Type B pancreatic cell (in vitro differentiated cells): ENCODE measurements at regions not wholly inside any gene's neighbourhood (a gene's known extent, or its start where the extent isn't known, plus 50 kb on each side); places are given as distances from the start of the nearest gene placed in this dataset.

Experiments
- DNase-seq: peaks from one replicate; pipeline ENCODE4 v3.0.0; 2021; ENCODE audit warnings: mixed read lengths; ENCODE audit not compliant: unreplicated experiment; ENCODE audit errors: extremely low spot score
- H3K27ac Mint-ChIP-seq: 2 replicates; pipeline ENCODE4 v1.8.0; 2021; ENCODE audit warnings: mild to moderate bottlenecking, mixed read lengths
- H3K27me3 Mint-ChIP-seq: 2 replicates; pipeline ENCODE4 v1.8.0; 2021; ENCODE audit warnings: mixed read lengths
- H3K36me3 Mint-ChIP-seq: 2 replicates; pipeline ENCODE4 v1.8.0; 2021; ENCODE audit warnings: mixed read lengths
- H3K4me1 Mint-ChIP-seq: one replicate; pipeline ENCODE4 v1.8.0; 2021; ENCODE audit warnings: mixed read lengths; ENCODE audit not compliant: unreplicated experiment
- H3K4me3 Mint-ChIP-seq: 2 replicates; pipeline ENCODE4 v1.8.0; 2021; ENCODE audit warnings: mild to moderate bottlenecking, mixed read lengths
- H3K9me3 Mint-ChIP-seq: 2 replicates; pipeline ENCODE4 v1.8.0; 2021; ENCODE audit warnings: mixed read lengths
- TF ChIP-seq, protein P1 (sequence below): fragments of 200-600 bp; sonication (generic); conservative IDR thresholded peaks from 2 replicates; pipeline ENCODE4 v1.5.0; 2021; ENCODE audit warnings: antibody characterized with exemption, mild to moderate bottlenecking

DNA sequence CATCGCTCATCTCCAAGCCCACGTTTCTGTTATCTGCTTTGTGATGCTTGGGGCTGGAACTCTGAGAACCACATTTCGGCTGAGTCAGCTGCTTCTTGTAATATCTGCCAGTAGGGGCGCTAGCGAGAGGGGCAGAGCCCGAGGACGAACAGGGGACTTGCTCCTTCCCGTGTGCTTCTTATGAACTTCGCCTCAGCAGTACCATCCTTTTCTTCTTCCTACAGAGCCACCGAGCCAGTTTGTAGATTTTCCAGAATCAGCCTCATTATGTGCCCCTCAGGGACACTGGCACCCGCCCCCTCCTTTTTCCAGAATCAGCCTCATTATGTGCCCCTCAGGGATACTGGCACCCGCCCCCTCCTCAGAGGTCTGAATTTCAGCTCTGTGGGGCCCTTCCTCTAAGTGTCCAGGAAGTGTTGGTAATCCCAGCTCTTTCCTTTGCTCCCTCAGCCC lies 441.7 kb upstream of the RASGEF1B start:
- no peak overlapping the region for H3K27ac Mint-ChIP-seq
- DNase-seq = peak; percentile 72
- no peaks in the 10 kb centered on the region for H3K36me3 Mint-ChIP-seq
- peaks cover 23% of the 10 kb centered on the region for H3K4me1 Mint-ChIP-seq
- TF ChIP-seq, protein P1, sequence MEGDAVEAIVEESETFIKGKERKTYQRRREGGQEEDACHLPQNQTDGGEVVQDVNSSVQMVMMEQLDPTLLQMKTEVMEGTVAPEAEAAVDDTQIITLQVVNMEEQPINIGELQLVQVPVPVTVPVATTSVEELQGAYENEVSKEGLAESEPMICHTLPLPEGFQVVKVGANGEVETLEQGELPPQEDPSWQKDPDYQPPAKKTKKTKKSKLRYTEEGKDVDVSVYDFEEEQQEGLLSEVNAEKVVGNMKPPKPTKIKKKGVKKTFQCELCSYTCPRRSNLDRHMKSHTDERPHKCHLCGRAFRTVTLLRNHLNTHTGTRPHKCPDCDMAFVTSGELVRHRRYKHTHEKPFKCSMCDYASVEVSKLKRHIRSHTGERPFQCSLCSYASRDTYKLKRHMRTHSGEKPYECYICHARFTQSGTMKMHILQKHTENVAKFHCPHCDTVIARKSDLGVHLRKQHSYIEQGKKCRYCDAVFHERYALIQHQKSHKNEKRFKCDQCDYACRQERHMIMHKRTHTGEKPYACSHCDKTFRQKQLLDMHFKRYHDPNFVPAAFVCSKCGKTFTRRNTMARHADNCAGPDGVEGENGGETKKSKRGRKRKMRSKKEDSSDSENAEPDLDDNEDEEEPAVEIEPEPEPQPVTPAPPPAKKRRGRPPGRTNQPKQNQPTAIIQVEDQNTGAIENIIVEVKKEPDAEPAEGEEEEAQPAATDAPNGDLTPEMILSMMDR = peak; percentile 84
- H3K27me3 Mint-ChIP-seq = peaks cover 18% of the 10 kb centered on the region
- H3K4me3 Mint-ChIP-seq = no peak overlapping the region
- H3K9me3 Mint-ChIP-seq = no peaks in the 10 kb centered on the region

- H3K4me1 Mint-ChIP-seq = peaks cover 23% of the 10 kb centered on the region
- H3K9me3 Mint-ChIP-seq = no peaks in the 10 kb centered on the region
- no peak overlapping the region for H3K27ac Mint-ChIP-seq
- no peaks in the 10 kb centered on the region for H3K36me3 Mint-ChIP-seq
- no peak overlapping the region for H3K4me3 Mint-ChIP-seq
- H3K27me3 Mint-ChIP-seq = peaks cover 18% of the 10 kb centered on the region
- TF ChIP-seq, protein P1 = no peak
- DNase-seq = no peak
Observed at GRCh38 chr4:81912376-81913030, 440.8 kb upstream of the RASGEF1B start.

DNA sequence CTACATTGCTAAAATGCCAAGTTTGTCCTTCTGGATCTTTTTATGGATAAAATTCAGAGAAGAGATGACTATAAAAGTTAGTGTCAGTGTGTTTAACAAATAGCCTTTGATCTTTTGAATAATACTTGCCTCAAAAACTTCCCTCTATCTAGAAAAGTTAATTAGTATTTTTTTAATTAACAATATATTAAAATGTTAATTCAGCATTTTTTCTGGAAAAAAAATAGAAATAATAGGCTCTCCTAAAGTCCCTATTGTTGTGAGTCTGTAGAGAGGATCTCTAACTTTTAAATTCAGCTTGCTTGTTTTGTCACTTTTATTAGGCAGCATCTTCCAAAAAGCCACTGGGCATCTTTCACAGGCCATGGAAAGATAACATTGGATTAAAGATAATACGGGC lies 435.2 kb upstream of the RASGEF1B start:
- Mint-ChIP-seq H3K4me3 (no peak overlapping the region), H3K27ac (no peak overlapping the region), H3K27me3 (peaks cover 10% of the 10 kb centered on the region), H3K36me3 (no peaks in the 10 kb centered on the region), H3K9me3 (no peaks in the 10 kb centered on the region), H3K4me1 (peaks cover 6% of the 10 kb centered on the region)
- no peak for DNase-seq
- TF ChIP-seq, protein P1 = no peak

DNA sequence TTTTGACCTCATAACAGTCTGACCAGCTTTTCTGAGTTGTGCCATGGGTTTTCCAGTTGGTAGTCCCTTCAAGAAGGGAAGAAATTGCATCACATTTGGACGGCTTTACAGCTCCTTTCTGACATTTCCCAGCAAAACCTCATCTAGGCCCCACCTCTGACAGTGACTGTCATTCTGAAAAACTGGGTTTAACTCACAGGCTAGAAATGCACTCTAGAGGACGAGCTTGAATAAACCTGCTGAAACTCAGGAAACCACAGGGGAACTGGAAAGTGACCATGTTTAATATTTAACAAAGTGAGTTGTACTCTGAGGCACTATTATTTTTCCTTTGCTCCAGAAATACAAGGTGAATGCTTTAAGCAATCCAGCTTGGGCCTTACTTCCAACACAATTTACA lies 434.3 kb upstream of the RASGEF1B start:
- Mint-ChIP-seq H3K27ac (no peak overlapping the region), H3K4me3 (no peak overlapping the region), H3K27me3 (peaks cover 9% of the 10 kb centered on the region), H3K4me1 (peaks cover 4% of the 10 kb centered on the region), H3K36me3 (no peaks in the 10 kb centered on the region), H3K9me3 (no peaks in the 10 kb centered on the region)
- DNase-seq = no peak
- TF ChIP-seq, protein P1 = no peak

DNA sequence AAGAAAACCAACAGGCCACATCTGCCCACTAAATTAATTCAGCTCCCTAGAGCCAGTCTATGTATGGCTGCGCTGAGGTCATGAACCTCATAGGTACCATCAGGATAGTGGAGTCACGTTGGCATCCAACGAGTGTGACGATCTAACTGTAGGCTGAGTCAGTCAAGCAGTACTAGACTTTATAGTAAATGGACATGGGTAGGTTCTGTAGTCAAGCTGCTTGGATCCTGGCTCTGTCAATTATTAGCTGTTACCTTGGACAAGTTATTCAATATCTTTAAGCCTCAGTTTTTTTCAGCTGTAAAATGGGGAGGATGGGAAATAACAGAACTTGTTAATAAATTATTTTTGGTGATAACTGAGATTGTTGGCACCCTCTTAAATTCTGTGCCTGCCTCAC lies 432.4 kb upstream of the RASGEF1B start:
- no peak overlapping the region for H3K27ac Mint-ChIP-seq
- peaks cover 6% of the 10 kb centered on the region for H3K27me3 Mint-ChIP-seq
- TF ChIP-seq, protein P1 = no peak

GRCh38 chr4:81903212-81903611 lies 431.5 kb upstream of the RASGEF1B start:
- H3K36me3 Mint-ChIP-seq = no peaks in the 10 kb centered on the region
- H3K4me3 Mint-ChIP-seq = no peak overlapping the region
- TF ChIP-seq, protein P1 = no peak
- H3K9me3 Mint-ChIP-seq = no peaks in the 10 kb centered on the region
- peaks cover 8% of the 10 kb centered on the region for H3K4me1 Mint-ChIP-seq
- DNase-seq = no peak
- H3K27me3 Mint-ChIP-seq = peaks cover 9% of the 10 kb centered on the region
- no peak overlapping the region for H3K27ac Mint-ChIP-seq

More for the DNA sequence above, 432.4 kb upstream of the RASGEF1B start:
- Mint-ChIP-seq H3K4me3 (no peak overlapping the region), H3K36me3 (no peaks in the 10 kb centered on the region), H3K4me1 (peaks cover 8% of the 10 kb centered on the region), H3K9me3 (no peaks in the 10 kb centered on the region)
- DNase-seq = no peak
